HFFc6 (cell line): ENCODE measurements at regions not wholly inside any gene's neighbourhood (a gene's known extent, or its start where the extent isn't known, plus 50 kb on each side); places are given as distances from the start of the nearest gene placed in this dataset.

Experiments
- DNase-seq: peaks from one replicate; pipeline ENCODE4 v3.0.0-alpha.2; 2018
- H3K27ac Mint-ChIP-seq: 2 replicates; pipeline ENCODE4 v1.8.0; 2020; ENCODE audit warnings: mild to moderate bottlenecking, mixed read lengths
- H3K27me3 Mint-ChIP-seq: 2 replicates; pipeline ENCODE4 v1.8.0; 2021; ENCODE audit warnings: mild to moderate bottlenecking, moderate library complexity, mixed read lengths; ENCODE audit not compliant: insufficient read depth
- H3K36me3 Mint-ChIP-seq: 2 replicates; pipeline ENCODE4 v1.8.0; 2021; ENCODE audit warnings: low read depth, mixed read lengths
- H3K4me1 Mint-ChIP-seq: 2 replicates; pipeline ENCODE4 v1.8.0; 2020; ENCODE audit warnings: low read depth, mixed read lengths
- H3K4me3 Mint-ChIP-seq: 2 replicates; pipeline ENCODE4 v1.8.0; 2020; ENCODE audit warnings: mild to moderate bottlenecking, moderate library complexity, mixed read lengths
- H3K9me3 Mint-ChIP-seq: 2 replicates; pipeline ENCODE4 v1.8.0; 2020; ENCODE audit warnings: mild to moderate bottlenecking, mixed read lengths
- CTCF ChIP-seq: fragments of 200-600 bp; sonication (generic); IDR thresholded peaks from 2 replicates; pipeline ENCODE4 v1.5.0; 2021; ENCODE audit warnings: antibody characterized with exemption, mild to moderate bottlenecking

GRCh38 chr10:6969659-6970058 lies 389.6 kb upstream of the PRKCQ start:
- Mint-ChIP-seq H3K4me3 (no peak overlapping the region), H3K36me3 (no peaks in the 10 kb centered on the region), H3K27ac (no peak overlapping the region), H3K27me3 (peaks cover 3% of the 10 kb centered on the region; the same call in 1 of the 2 replicates), H3K4me1 (no peaks in the 10 kb centered on the region), H3K9me3 (peaks cover 20% of the 10 kb centered on the region)
- no peak for TF ChIP-seq CTCF
- DNase-seq, result no peak

DNA sequence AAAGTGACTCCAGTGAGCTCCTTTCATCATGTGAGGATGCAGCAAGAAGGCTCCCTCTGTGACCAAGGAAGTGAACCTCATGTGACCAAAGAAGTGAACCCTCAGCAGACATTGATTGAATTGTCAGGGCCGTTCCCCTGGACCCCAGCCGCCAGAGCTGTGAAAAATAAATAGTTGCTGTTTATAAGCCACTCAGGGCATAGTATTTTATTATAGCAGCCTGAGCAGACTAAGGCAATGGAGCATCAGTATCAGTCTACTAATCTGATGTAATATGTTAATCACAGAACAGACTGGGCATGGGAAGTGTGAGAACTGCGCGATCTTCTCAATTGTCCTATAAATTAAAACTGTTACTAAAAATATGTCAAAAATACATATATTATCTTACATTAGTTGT lies 384.5 kb upstream of the PRKCQ start:
- no peaks in the 10 kb centered on the region for H3K36me3 Mint-ChIP-seq

DNA sequence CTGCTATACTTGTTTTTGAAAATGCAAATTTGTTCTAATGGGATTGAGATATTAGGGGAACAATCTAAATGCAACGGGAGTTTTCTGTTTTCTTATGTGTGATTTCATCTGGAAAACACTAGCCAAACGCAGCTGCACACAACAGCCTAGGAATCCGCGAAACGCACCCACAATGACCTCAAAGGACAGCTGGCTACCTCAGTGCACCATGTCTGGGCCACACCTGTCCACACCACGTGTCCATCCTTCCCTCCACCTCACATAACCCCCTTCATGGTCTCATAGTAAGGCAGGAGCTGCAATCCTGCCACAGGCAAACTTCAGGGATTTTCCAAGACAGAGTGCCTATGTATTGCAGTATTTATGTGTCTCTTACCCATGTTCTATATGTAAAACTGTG lies 382.5 kb upstream of the PRKCQ start:
- no peak for DNase-seq
- Mint-ChIP-seq H3K9me3 (peaks cover 26% of the 10 kb centered on the region), H3K27me3 (no peaks in the 10 kb centered on the region), H3K4me1 (no peaks in the 10 kb centered on the region), H3K27ac (no peak overlapping the region), H3K4me3 (no peak overlapping the region), H3K36me3 (no peaks in the 10 kb centered on the region)
- TF ChIP-seq CTCF, result no peak

More for the DNA sequence above, 384.5 kb upstream of the PRKCQ start:
- Mint-ChIP-seq H3K27ac (no peak overlapping the region), H3K27me3 (no peaks in the 10 kb centered on the region), H3K4me1 (no peaks in the 10 kb centered on the region), H3K4me3 (no peak overlapping the region), H3K9me3 (peaks cover 27% of the 10 kb centered on the region)
- TF ChIP-seq CTCF, result no peak
- no peak for DNase-seq

DNA sequence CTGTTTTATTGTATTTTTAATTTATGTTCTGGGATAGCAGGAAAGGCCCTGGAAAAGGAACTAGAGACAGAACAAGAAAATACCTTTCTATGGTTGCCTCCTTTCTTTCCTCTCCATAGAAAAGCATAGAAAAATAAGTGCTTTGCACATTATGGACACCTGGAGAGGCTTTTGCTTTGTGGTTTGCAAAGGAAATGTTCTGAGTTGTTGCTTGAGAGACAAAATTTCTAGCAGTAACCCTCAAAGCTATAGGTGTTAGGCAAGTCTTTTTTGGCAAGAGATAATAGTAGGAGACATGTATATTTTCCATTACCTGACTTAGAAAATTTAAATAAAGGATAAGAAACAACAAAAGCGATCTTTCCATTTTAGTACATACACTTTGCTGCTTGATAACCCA lies 378.6 kb upstream of the PRKCQ start:
- DNase-seq, result no peak
- no peaks in the 10 kb centered on the region for H3K36me3 Mint-ChIP-seq
- no peak overlapping the region for H3K4me3 Mint-ChIP-seq
- no peak overlapping the region for H3K27ac Mint-ChIP-seq
- no peaks in the 10 kb centered on the region for H3K27me3 Mint-ChIP-seq
- TF ChIP-seq CTCF, result no peak
- H3K4me1 Mint-ChIP-seq, result no peaks in the 10 kb centered on the region
- H3K9me3 Mint-ChIP-seq, result peaks cover 19% of the 10 kb centered on the region

DNA sequence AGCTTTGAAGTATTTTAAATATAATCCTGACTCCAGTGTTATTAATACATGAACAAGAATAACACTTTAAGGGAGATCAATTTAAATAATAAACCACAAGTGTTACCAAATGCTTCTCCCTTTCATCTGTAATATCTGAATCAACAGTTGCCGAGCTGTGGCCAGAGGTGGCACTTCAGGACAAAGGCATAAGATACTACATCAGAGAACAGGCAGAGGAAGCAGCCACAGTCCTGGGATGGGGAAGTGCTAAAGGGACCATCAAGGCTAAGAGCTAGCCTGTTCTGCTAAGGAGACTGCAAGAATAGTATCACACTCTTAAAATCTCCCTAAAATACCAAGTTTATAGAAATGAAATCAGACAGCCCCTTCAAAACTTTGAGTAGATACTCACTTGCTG lies 378.2 kb upstream of the PRKCQ start:
- DNase-seq, result no peak
- H3K4me1 Mint-ChIP-seq, result no peaks in the 10 kb centered on the region
- H3K36me3 Mint-ChIP-seq, result no peaks in the 10 kb centered on the region
- H3K27ac Mint-ChIP-seq, result no peak overlapping the region
- peaks cover 19% of the 10 kb centered on the region for H3K9me3 Mint-ChIP-seq
- TF ChIP-seq CTCF, result no peak
- no peak overlapping the region for H3K4me3 Mint-ChIP-seq
- no peaks in the 10 kb centered on the region for H3K27me3 Mint-ChIP-seq

DNA sequence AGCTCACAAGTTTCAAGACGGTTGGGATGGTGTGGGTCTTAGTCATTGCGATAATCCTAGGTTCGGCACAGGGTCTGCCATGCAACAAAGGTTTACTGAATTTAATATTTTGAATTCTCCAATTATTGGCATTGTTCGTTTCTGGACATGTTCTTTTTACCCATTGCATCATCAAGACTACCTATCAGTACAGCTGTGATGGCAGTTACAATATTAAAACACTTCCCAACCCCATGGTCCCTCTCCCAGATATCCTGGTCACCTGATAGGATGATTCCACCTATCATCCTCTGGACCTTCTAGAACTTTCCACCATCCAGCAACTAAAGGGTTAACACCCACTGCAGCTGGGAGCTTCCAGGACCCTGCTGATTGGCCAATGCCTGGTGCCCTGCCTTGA lies 377.8 kb upstream of the PRKCQ start:
- H3K27ac Mint-ChIP-seq, result no peak overlapping the region
- peaks cover 19% of the 10 kb centered on the region for H3K9me3 Mint-ChIP-seq
- H3K4me1 Mint-ChIP-seq, result no peaks in the 10 kb centered on the region
- no peak for DNase-seq
- H3K4me3 Mint-ChIP-seq, result no peak overlapping the region
- no peak for TF ChIP-seq CTCF
- no peaks in the 10 kb centered on the region for H3K36me3 Mint-ChIP-seq
- H3K27me3 Mint-ChIP-seq, result no peaks in the 10 kb centered on the region
